DND-41 (cell line): ENCODE measurements at regions not wholly inside any gene's neighbourhood (a gene's known extent, or its start where the extent isn't known, plus 50 kb on each side); places are given as distances from the start of the nearest gene placed in this dataset.

Source experiments
- ATAC-seq: fragments of 200-7000 bp; cut with Tn5 transposase; 3 replicates; pipeline ENCODE4 v1.9.1; 2021; ENCODE audit warnings: low read depth; ENCODE audit not compliant: insufficient read depth
- DNase-seq: peaks from one replicate; pipeline ENCODE4 v3.0.0-alpha.2; 2020
- H2AFZ ChIP-seq: 2 replicates; pipeline ENCODE4 v1.6.0; 2012; ENCODE audit warnings: low read depth, low read length
- H3K27ac ChIP-seq: 2 replicates; pipeline ENCODE4 v1.5.1; 2012; ENCODE audit warnings: low read length, inconsistent platforms
- H3K27me3 ChIP-seq: fragments of 200-600 bp; sonication (generic); 2 replicates; pipeline ENCODE4 v1.6.0; 2012; ENCODE audit warnings: low read length, mild to moderate bottlenecking, inconsistent platforms; ENCODE audit not compliant: insufficient read depth, poor library complexity
- H3K36me3 ChIP-seq: 2 replicates; pipeline ENCODE4 v1.5.1; 2012; ENCODE audit warnings: low read length, inconsistent platforms; ENCODE audit not compliant: insufficient read depth
- H3K4me1 ChIP-seq: 2 replicates; pipeline ENCODE4 v1.5.1; 2012; ENCODE audit warnings: mild to moderate bottlenecking, low read length; ENCODE audit not compliant: insufficient read depth
- H3K4me2 ChIP-seq: 2 replicates; pipeline ENCODE4 v1.6.0; 2012; ENCODE audit warnings: mild to moderate bottlenecking, moderate library complexity, low read length, inconsistent platforms; ENCODE audit not compliant: insufficient read depth
- H3K4me3 ChIP-seq, 2 experiments: fragments of 200-600 bp in 1 of 2; shearing (Covaris generic) in 1 of 2; 2 replicates each; pipeline ENCODE4 v1.5.1; 2012 to 2016; ENCODE audit warnings: inconsistent platforms in 2 of 2, low read length in 2 of 2, mild to moderate bottlenecking in 2 of 2, low read depth in 1 of 2, moderate library complexity in 1 of 2
- H3K79me2 ChIP-seq: 2 replicates; pipeline ENCODE4 v1.6.0; 2012; ENCODE audit warnings: low read length, inconsistent platforms; ENCODE audit not compliant: insufficient read depth
- H3K9ac ChIP-seq: 2 replicates; pipeline ENCODE4 v1.6.0; 2012; ENCODE audit warnings: low read depth, mild to moderate bottlenecking, inconsistent platforms, low read length, moderate library complexity
- H3K9me3 ChIP-seq: 2 replicates; pipeline ENCODE4 v1.5.1; 2012; ENCODE audit warnings: low read length, moderate library complexity, mild to moderate bottlenecking, inconsistent platforms; ENCODE audit not compliant: insufficient read depth, severe bottlenecking
- H4K20me1 ChIP-seq: 2 replicates; pipeline ENCODE4 v1.6.0; 2012; ENCODE audit warnings: low read length; ENCODE audit not compliant: insufficient read depth
- CTCF ChIP-seq: IDR thresholded peaks from 2 replicates; pipeline ENCODE4 v1.5.1; 2012; ENCODE audit warnings: borderline replicate concordance, low read length, moderate library complexity, mild to moderate bottlenecking; ENCODE audit not compliant: poor library complexity, severe bottlenecking; ENCODE audit errors: extremely low read depth
- EZH2 ChIP-seq: IDR thresholded peaks from 3 replicates; pipeline ENCODE4 v1.6.1; 2012; ENCODE audit warnings: borderline replicate concordance, low read depth, mild to moderate bottlenecking, moderate library complexity, low read length, inconsistent platforms; ENCODE audit not compliant: severe bottlenecking

- ATAC-seq (no peak), DNase-seq (no peak)
- Histone ChIP-seq H3K27ac (no peak overlapping the region), H3K9me3 (peaks cover 13% of the 10 kb centered on the region), H2AFZ (no peak overlapping the region), H3K4me3 (no peak overlapping the region), H3K27me3 (no peaks in the 10 kb centered on the region), H3K9ac (no peak overlapping the region), H3K4me2 (no peak overlapping the region), H3K79me2 (no peaks in the 10 kb centered on the region), H3K36me3 (no peaks in the 10 kb centered on the region), H3K4me1 (no peaks in the 10 kb centered on the region), H4K20me1 (no peaks in the 10 kb centered on the region)
- no peak for TF ChIP-seq EZH2
- TF ChIP-seq CTCF: no peak
Measured at GRCh38 chr20:55761100-55761499, 244.2 kb downstream of the CBLN4 start.

- H4K20me1 ChIP-seq: no peaks in the 10 kb centered on the region
- DNase-seq (no peak), ATAC-seq (no peak)
- H3K9me3 ChIP-seq: peaks cover 8% of the 10 kb centered on the region
- H3K4me1 ChIP-seq: no peaks in the 10 kb centered on the region
- no peak overlapping the region for H3K4me3 ChIP-seq
- H3K27ac ChIP-seq: no peak overlapping the region
- H3K79me2 ChIP-seq: no peaks in the 10 kb centered on the region
- TF ChIP-seq CTCF: no peak
- TF ChIP-seq EZH2: no peak
- H3K36me3 ChIP-seq: no peaks in the 10 kb centered on the region
- no peaks in the 10 kb centered on the region for H3K27me3 ChIP-seq
- H2AFZ ChIP-seq: no peak overlapping the region
- H3K9ac ChIP-seq: no peak overlapping the region
- H3K4me2 ChIP-seq: no peak overlapping the region
Measured at GRCh38 chr20:55760586-55760985, 244.7 kb downstream of the CBLN4 start.

- no peaks in the 10 kb centered on the region for H3K79me2 ChIP-seq
- no peak overlapping the region for H3K27ac ChIP-seq
- no peaks in the 10 kb centered on the region for H3K4me1 ChIP-seq
- ATAC-seq: no peak
- H3K4me3 ChIP-seq: no peak overlapping the region
- H3K9me3 ChIP-seq: no peaks in the 10 kb centered on the region
- H3K27me3 ChIP-seq: no peaks in the 10 kb centered on the region
- no peak overlapping the region for H3K9ac ChIP-seq
- DNase-seq: no peak
- H2AFZ ChIP-seq: no peak overlapping the region
- H3K36me3 ChIP-seq: no peaks in the 10 kb centered on the region
- no peaks in the 10 kb centered on the region for H4K20me1 ChIP-seq
- H3K4me2 ChIP-seq: no peak overlapping the region
- TF ChIP-seq CTCF (no peak), EZH2 (no peak)
Measured at GRCh38 chr20:55755861-55756260, 249.5 kb downstream of the CBLN4 start.

- Histone ChIP-seq H3K9me3 (no peaks in the 10 kb centered on the region), H3K4me1 (no peaks in the 10 kb centered on the region), H3K9ac (no peak overlapping the region), H3K4me2 (no peak overlapping the region), H3K36me3 (no peaks in the 10 kb centered on the region), H4K20me1 (no peaks in the 10 kb centered on the region), H2AFZ (no peak overlapping the region), H3K27me3 (no peaks in the 10 kb centered on the region), H3K4me3 (no peak overlapping the region), H3K27ac (no peak overlapping the region), H3K79me2 (no peaks in the 10 kb centered on the region)
- TF ChIP-seq EZH2 (no peak), CTCF (no peak)
- ATAC-seq: no peak
- no peak for DNase-seq
Measured at GRCh38 chr20:55755411-55755810, 249.9 kb downstream of the CBLN4 start.
